ENCODE measurements at regions not wholly inside any gene's neighbourhood (a gene's known extent, or its start where the extent isn't known, plus 50 kb on each side); places are given as distances from the start of the nearest gene placed in this dataset.

DNA sequence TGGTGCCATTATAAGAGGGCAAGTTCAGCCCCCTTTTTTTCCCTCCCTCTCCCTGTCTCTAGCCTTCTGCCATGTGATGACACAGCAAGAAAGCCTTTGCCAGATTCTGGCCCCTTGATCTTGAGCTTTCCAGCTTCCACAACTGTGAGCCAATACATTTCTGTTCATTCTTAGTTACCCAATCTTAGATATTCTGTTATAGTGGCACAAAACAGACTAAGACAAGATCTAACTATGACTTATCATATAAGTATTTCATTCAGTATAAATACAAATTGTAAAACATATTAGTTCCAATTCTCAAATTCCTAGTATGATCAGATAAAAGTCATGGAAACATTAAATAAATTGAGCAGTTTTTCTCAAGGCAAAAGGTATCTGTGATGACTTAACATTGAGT, 276.3 kb downstream of the COX7C start:
- TF ChIP-seq, protein P1, sequence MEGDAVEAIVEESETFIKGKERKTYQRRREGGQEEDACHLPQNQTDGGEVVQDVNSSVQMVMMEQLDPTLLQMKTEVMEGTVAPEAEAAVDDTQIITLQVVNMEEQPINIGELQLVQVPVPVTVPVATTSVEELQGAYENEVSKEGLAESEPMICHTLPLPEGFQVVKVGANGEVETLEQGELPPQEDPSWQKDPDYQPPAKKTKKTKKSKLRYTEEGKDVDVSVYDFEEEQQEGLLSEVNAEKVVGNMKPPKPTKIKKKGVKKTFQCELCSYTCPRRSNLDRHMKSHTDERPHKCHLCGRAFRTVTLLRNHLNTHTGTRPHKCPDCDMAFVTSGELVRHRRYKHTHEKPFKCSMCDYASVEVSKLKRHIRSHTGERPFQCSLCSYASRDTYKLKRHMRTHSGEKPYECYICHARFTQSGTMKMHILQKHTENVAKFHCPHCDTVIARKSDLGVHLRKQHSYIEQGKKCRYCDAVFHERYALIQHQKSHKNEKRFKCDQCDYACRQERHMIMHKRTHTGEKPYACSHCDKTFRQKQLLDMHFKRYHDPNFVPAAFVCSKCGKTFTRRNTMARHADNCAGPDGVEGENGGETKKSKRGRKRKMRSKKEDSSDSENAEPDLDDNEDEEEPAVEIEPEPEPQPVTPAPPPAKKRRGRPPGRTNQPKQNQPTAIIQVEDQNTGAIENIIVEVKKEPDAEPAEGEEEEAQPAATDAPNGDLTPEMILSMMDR (conservative IDR thresholded peaks at IDR 0.05; ENCODE audit: low read depth, low read length): no peak
- TF ChIP-seq POLR2A (IDR thresholded peaks at IDR 0.05; ENCODE audit: low read depth, low read length) (no peak), BHLHE40 (IDR thresholded peaks at IDR 0.05; ENCODE audit: low read depth, low read length) (no peak), MAZ (IDR thresholded peaks at IDR 0.05; ENCODE audit: borderline replicate concordance, low read depth, low read length) (no peak)
